ENCODE measurements at regions not wholly inside any gene's neighbourhood (a gene's known extent, or its start where the extent isn't known, plus 50 kb on each side); places are given as distances from the start of the nearest gene placed in this dataset.
A peak's percentile ranks its signal among the peaks of the same experiment; 100 is the strongest.
"Not testable (repeated sequence)": the region's sequence is repeated elsewhere in the genome, so short reads cannot be mapped to it uniquely, and the experiment has no call there.

- peak; percentile 28 for DNase-seq
These were observed 151.8 kb downstream of the CCNG2 start for GRCh38 chr4:77308843-77309242.

GRCh38 chr4:77309496-77309895, 152.5 kb downstream of the CCNG2 start:
- no peak for DNase-seq

- no peak for DNase-seq
These were observed 153.9 kb downstream of the CCNG2 start for GRCh38 chr4:77310931-77311330.

GRCh38 chr4:77314697-77315096, 157.7 kb downstream of the CCNG2 start:
- DNase-seq = no peak

- DNase-seq = no peak
These were observed 170.1 kb downstream of the CCNG2 start for GRCh38 chr4:77327151-77327550.

- no peak for DNase-seq
These were observed 175.8 kb downstream of the CCNG2 start for GRCh38 chr4:77332696-77333270.

GRCh38 chr4:77336411-77337142, 179.6 kb downstream of the CCNG2 start:
- no peak for DNase-seq

GRCh38 chr4:77342170-77342810, 185.3 kb downstream of the CCNG2 start:
- no peak for DNase-seq

GRCh38 chr4:77344001-77344400, 187.0 kb downstream of the CCNG2 start:
- no peak for DNase-seq

- DNase-seq = no peak
These were observed 187.8 kb downstream of the CCNG2 start for GRCh38 chr4:77344784-77345183.

GRCh38 chr4:77347351-77347966, 190.5 kb downstream of the CCNG2 start:
- no peak for DNase-seq

GRCh38 chr4:77348815-77349214, 191.8 kb downstream of the CCNG2 start:
- no peak for DNase-seq

GRCh38 chr4:77349364-77349763, 192.4 kb downstream of the CCNG2 start:
- DNase-seq = no peak

GRCh38 chr4:77349796-77350195, 192.8 kb downstream of the CCNG2 start:
- DNase-seq = no peak

- DNase-seq = no peak
These were observed 195.2 kb downstream of the CCNG2 start for GRCh38 chr4:77352192-77352591.

- not testable (repeated sequence) for DNase-seq
These were observed 196.8 kb downstream of the CCNG2 start for GRCh38 chr4:77353724-77354315.

- DNase-seq = no peak
These were observed 197.5 kb downstream of the CCNG2 start for GRCh38 chr4:77354550-77354949.

- no peak for DNase-seq
These were observed 198.7 kb downstream of the CCNG2 start for GRCh38 chr4:77355731-77356130.

GRCh38 chr4:77358315-77358928, 201.4 kb downstream of the CCNG2 start:
- DNase-seq = peak; percentile 10

GRCh38 chr4:77360451-77360850, 203.4 kb downstream of the CCNG2 start:
- DNase-seq = no peak

- DNase-seq = not testable (repeated sequence)
These were observed 209.9 kb downstream of the CCNG2 start for GRCh38 chr4:77366876-77367275.

GRCh38 chr4:77367638-77368037, 210.6 kb downstream of the CCNG2 start:
- DNase-seq = no peak

GRCh38 chr4:77372375-77372774, 215.4 kb downstream of the CCNG2 start:
- no peak for DNase-seq

Data from NCI-H2171 treated with DMSO at 0.1 percent for 48 hours (cell line).